ENCODE measurements at regions not wholly inside any gene's neighbourhood (a gene's known extent, or its start where the extent isn't known, plus 50 kb on each side); places are given as distances from the start of the nearest gene placed in this dataset.

- no peak for DNase-seq
- H3K27ac ChIP-seq (ENCODE audit: low read depth in 1 of 3, low read length in 2 of 3) = no peak overlapping the region
- WGBS, 3 donors = 48 to 51% (median 50%) methylated on average over 4 of the region's 4 CpGs
- FAIRE-seq = no peak
- H3K9me3 ChIP-seq (ENCODE audit: control insufficient read depth in 2 of 2, insufficient read depth in 1 of 2, low read depth in 1 of 2, low read length in 1 of 2) = peaks cover 0 to 7% of the 10 kb centered on the region in 2 donors
- no peaks in the 10 kb centered on the region for H3K4me1 ChIP-seq (ENCODE audit: control insufficient read depth in 3 of 3, insufficient read depth in 2 of 3, low read depth in 1 of 3, low read length in 2 of 3)
- peaks cover 0 to 2% (median 0%) of the 10 kb centered on the region in 3 donors for H3K27me3 ChIP-seq (ENCODE audit: control insufficient read depth in 3 of 3, insufficient read depth in 3 of 3, low read length in 3 of 3)
- H3K36me3 ChIP-seq (ENCODE audit: control insufficient read depth in 3 of 3, insufficient read depth in 2 of 3, low read depth in 1 of 3, low read length in 3 of 3) = no peaks in the 10 kb centered on the region
- no peak overlapping the region for H3K4me3 ChIP-seq (ENCODE audit: low read depth in 1 of 3, low read length in 3 of 3)
These were observed 53.5 kb upstream of the NFIL3 start for GRCh38 chr9:91477106-91477505.

DNA sequence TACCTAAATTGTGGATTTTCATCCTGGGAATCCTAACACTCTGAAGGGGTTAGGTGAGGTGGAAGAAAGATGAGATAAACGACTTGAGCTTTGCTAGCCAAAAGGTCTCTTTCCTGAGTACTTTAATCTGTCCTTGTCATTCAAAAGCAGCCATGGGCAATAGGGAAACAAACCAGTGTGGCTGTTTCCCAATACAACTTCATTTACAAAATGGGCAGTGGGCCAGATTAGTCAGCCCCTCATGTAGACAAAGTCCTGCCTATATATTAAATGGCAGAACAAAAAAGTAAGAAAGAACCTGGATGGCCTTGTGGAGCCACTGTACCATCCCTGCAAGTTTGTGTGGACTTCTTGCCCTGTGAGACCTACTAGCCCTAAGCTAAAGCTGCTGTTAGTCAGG is 51.0 kb upstream of the NFIL3 start:
- Histone ChIP-seq H3K9me3 (ENCODE audit: control insufficient read depth in 2 of 2, insufficient read depth in 1 of 2, low read depth in 1 of 2, low read length in 1 of 2) (peaks cover 0 to 7% of the 10 kb centered on the region in 2 donors), H3K4me3 (ENCODE audit: low read depth in 1 of 3, low read length in 3 of 3) (no peak overlapping the region), H3K36me3 (ENCODE audit: control insufficient read depth in 3 of 3, insufficient read depth in 2 of 3, low read depth in 1 of 3, low read length in 3 of 3) (no peaks in the 10 kb centered on the region), H3K4me1 (ENCODE audit: control insufficient read depth in 3 of 3, insufficient read depth in 2 of 3, low read depth in 1 of 3, low read length in 2 of 3) (no peaks in the 10 kb centered on the region), H3K27ac (ENCODE audit: low read depth in 1 of 3, low read length in 2 of 3) (no peak overlapping the region), H3K27me3 (ENCODE audit: control insufficient read depth in 3 of 3, insufficient read depth in 3 of 3, low read length in 3 of 3) (peaks cover 0 to 2% (median 0%) of the 10 kb centered on the region in 3 donors)
- 10 to 31% (median 20%) methylated on average over 1 of the region's 1 CpG for WGBS, 3 donors
- no peak for DNase-seq
- FAIRE-seq = no peak

Measured in small intestine (tissue), 7 donors.